Testis (tissue), 2 donors: ENCODE measurements at regions not wholly inside any gene's neighbourhood (a gene's known extent, or its start where the extent isn't known, plus 50 kb on each side); places are given as distances from the start of the nearest gene placed in this dataset.

ENCODE experiments used
- CTCF ChIP-seq, 3 experiments: fragments of 450-650 bp in 2 of 3; fragments of 200-600 bp in 1 of 3; sonication (generic) in 1 of 3; IDR thresholded peaks; one replicate each; pipeline ENCODE4 v1.5.1; 2016 to 2019; ENCODE audit warnings: antibody characterized with exemption in 3 of 3, mild to moderate bottlenecking in 2 of 3, moderate library complexity in 1 of 3
- POLR2A ChIP-seq: fragments of 450-650 bp; IDR thresholded peaks from one replicate; pipeline ENCODE4 v1.6.1; 2017; ENCODE audit warnings: antibody characterized with exemption, mild to moderate bottlenecking, moderate library complexity

GRCh38 chr7:132002343-132002968 lies 446.0 kb upstream of the PODXL start:
- TF ChIP-seq CTCF (IDR thresholded peaks at IDR 0.05), result no peak
- no peak for TF ChIP-seq POLR2A
